PC-3 (cell line): ENCODE measurements at regions not wholly inside any gene's neighbourhood (a gene's known extent, or its start where the extent isn't known, plus 50 kb on each side); places are given as distances from the start of the nearest gene placed in this dataset.

Source experiments
- CTCF ChIP-seq: fragments of 300-600 bp; sonication (generic); conservative IDR thresholded peaks from 2 replicates; pipeline ENCODE4 v1.5.1; 2017; ENCODE audit warnings: antibody characterized with exemption, low read depth, mild to moderate bottlenecking, low read length
- EZH2 ChIP-seq: fragments of 300-600 bp; sonication (generic); IDR thresholded peaks from one replicate; pipeline ENCODE4 v1.6.1; 2017; ENCODE audit warnings: antibody characterized with exemption, mild to moderate bottlenecking, low read length; ENCODE audit not compliant: unreplicated experiment
- EZH2phosphoT487 ChIP-seq: fragments of 300-600 bp; sonication (generic); IDR thresholded peaks from 2 replicates; pipeline ENCODE4 v1.6.1; 2018; ENCODE audit warnings: mild to moderate bottlenecking, antibody characterized with exemption, low read length, borderline replicate concordance

GRCh38 chr6:163741743-163742363 lies 327.3 kb downstream of the QKI start:
- TF ChIP-seq CTCF (no peak), EZH2phosphoT487 (no peak), EZH2 (no peak)
